ENCODE measurements at regions not wholly inside any gene's neighbourhood (a gene's known extent, or its start where the extent isn't known, plus 50 kb on each side); places are given as distances from the start of the nearest gene placed in this dataset.

GRCh38 chr4:66704243-66704642 is 841.1 kb downstream of the CENPC start:
- no peaks in the 10 kb centered on the region for H3K9me3 ChIP-seq
- no peak overlapping the region for H3K27ac ChIP-seq
- no peaks in the 10 kb centered on the region for H3K4me1 ChIP-seq
- no peaks in the 10 kb centered on the region for H3K36me3 ChIP-seq
- TF ChIP-seq EP300 (IDR thresholded peaks at IDR 0.05; ENCODE audit: low read depth) (no peak), CTCF (IDR thresholded peaks at IDR 0.05) (no peak), POLR2AphosphoS5 (IDR thresholded peaks at IDR 0.05) (no peak), POLR2A (IDR thresholded peaks at IDR 0.05) (no peak)
- no peak overlapping the region for H3K4me3 ChIP-seq
- DNase-seq = no peak
- in situ Hi-C loops (cut with MboI; ENCODE audit: low pct_ligation_motif_present in 1 of 4, low pct_unique_long_range_greater_than_20kb in 1 of 4, low sequenced_read_pairs in 3 of 4) = no loop called here
- intact Hi-C loops (cut with DNase I; ENCODE audit: low total_unique reads) = no loop called here
- 79% methylated on average over 2 of the region's 2 CpGs for WGBS, 2 donors (ENCODE audit: low coverage in 1 of 2)
- no peaks in the 10 kb centered on the region for H3K27me3 ChIP-seq

DNA sequence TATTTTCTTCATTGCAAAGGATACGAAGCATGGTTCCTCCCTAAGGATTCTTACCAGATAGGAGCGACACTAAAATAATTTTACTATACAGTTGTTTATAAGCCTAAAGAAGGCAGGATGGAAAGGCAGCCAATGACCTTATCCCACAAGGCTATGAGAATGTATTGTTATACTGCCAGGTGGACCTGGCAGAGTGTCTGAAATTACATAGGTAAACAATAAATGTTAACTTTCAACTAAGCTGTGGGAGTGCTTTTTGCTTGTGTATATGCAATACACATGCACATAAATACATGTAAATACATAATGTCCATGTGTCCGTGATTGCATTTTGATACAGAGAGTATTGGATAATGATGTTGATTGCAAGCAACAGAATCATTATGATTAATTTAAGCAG is 850.6 kb downstream of the CENPC start:
- intact Hi-C loops (cut with DNase I; ENCODE audit: low total_unique reads) = no loop called here
- TF ChIP-seq POLR2AphosphoS5 (IDR thresholded peaks at IDR 0.05) = no peak
- no peak for TF ChIP-seq CTCF (IDR thresholded peaks at IDR 0.05)
- TF ChIP-seq POLR2A (IDR thresholded peaks at IDR 0.05) = no peak
- no peak for TF ChIP-seq EP300 (IDR thresholded peaks at IDR 0.05; ENCODE audit: low read depth)
- H3K4me3 ChIP-seq = no peak overlapping the region
- H3K4me1 ChIP-seq = no peaks in the 10 kb centered on the region
- DNase-seq = no peak
- H3K27ac ChIP-seq = no peak overlapping the region
- no peaks in the 10 kb centered on the region for H3K27me3 ChIP-seq
- no peaks in the 10 kb centered on the region for H3K9me3 ChIP-seq
- 41 to 69% methylated on average over 3 of the region's 3 CpGs for WGBS, 2 donors (ENCODE audit: low coverage in 1 of 2)
- in situ Hi-C loops (cut with MboI; ENCODE audit: low pct_ligation_motif_present in 1 of 4, low pct_unique_long_range_greater_than_20kb in 1 of 4, low sequenced_read_pairs in 3 of 4) = no loop called here
- H3K36me3 ChIP-seq = no peaks in the 10 kb centered on the region

- intact Hi-C loops (cut with DNase I; ENCODE audit: low total_unique reads) = no loop called here
- no peak for TF ChIP-seq POLR2AphosphoS5 (IDR thresholded peaks at IDR 0.05)
- no peak for TF ChIP-seq POLR2A (IDR thresholded peaks at IDR 0.05)
- no peak for TF ChIP-seq CTCF (IDR thresholded peaks at IDR 0.05)
- TF ChIP-seq EP300 (IDR thresholded peaks at IDR 0.05; ENCODE audit: low read depth) = no peak
- no peak for DNase-seq
- Histone ChIP-seq H3K27me3 (no peaks in the 10 kb centered on the region), H3K27ac (no peak overlapping the region), H3K9me3 (no peaks in the 10 kb centered on the region), H3K4me3 (no peak overlapping the region), H3K4me1 (no peaks in the 10 kb centered on the region), H3K36me3 (no peaks in the 10 kb centered on the region)
- 50 to 52% methylated on average over 1 of the region's 1 CpG for WGBS, 2 donors (ENCODE audit: low coverage in 1 of 2)
- in situ Hi-C loops (cut with MboI; ENCODE audit: low pct_ligation_motif_present in 1 of 4, low pct_unique_long_range_greater_than_20kb in 1 of 4, low sequenced_read_pairs in 3 of 4) = no loop called here
These were observed 851.6 kb downstream of the CENPC start for GRCh38 chr4:66693694-66694093.

GRCh38 chr4:66691101-66691500 is 854.2 kb downstream of the CENPC start:
- Histone ChIP-seq H3K27me3 (no peaks in the 10 kb centered on the region), H3K4me1 (no peaks in the 10 kb centered on the region), H3K9me3 (no peaks in the 10 kb centered on the region), H3K27ac (no peak overlapping the region), H3K4me3 (no peak overlapping the region), H3K36me3 (no peaks in the 10 kb centered on the region)
- no peak for TF ChIP-seq POLR2A (IDR thresholded peaks at IDR 0.05)
- no peak for TF ChIP-seq CTCF (IDR thresholded peaks at IDR 0.05)
- no peak for TF ChIP-seq POLR2AphosphoS5 (IDR thresholded peaks at IDR 0.05)
- TF ChIP-seq EP300 (IDR thresholded peaks at IDR 0.05; ENCODE audit: low read depth) = no peak
- WGBS, 2 donors (ENCODE audit: low coverage in 1 of 2) = 36 to 58% methylated on average over 4 of the region's 4 CpGs
- in situ Hi-C loops (cut with MboI; ENCODE audit: low pct_ligation_motif_present in 1 of 4, low pct_unique_long_range_greater_than_20kb in 1 of 4, low sequenced_read_pairs in 3 of 4) = no loop called here
- DNase-seq = no peak
- intact Hi-C loops (cut with DNase I; ENCODE audit: low total_unique reads) = no loop called here
